Vagina (tissue), 2 donors: ENCODE measurements at regions not wholly inside any gene's neighbourhood (a gene's known extent, or its start where the extent isn't known, plus 50 kb on each side); places are given as distances from the start of the nearest gene placed in this dataset.

Experiments used
- DNase-seq, 2 donors: peaks; one replicate each; pipeline ENCODE4 v3.0.0-alpha.2; 2017; ENCODE audit errors: extremely low spot score in 2 of 2
- H3K27ac ChIP-seq: fragments of 200-600 bp; sonication (generic); one replicate; pipeline ENCODE4 v1.5.1; 2019
- H3K27me3 ChIP-seq: fragments of 200-600 bp; sonication (generic); one replicate; pipeline ENCODE4 v1.5.1; 2019
- H3K36me3 ChIP-seq, 2 donors: fragments of 200-600 bp; sonication (generic); one replicate each; pipeline ENCODE4 v1.5.1; 2017 to 2019
- H3K4me1 ChIP-seq: fragments of 200-600 bp; sonication (generic); one replicate; pipeline ENCODE4 v1.5.1; 2019
- H3K4me3 ChIP-seq, 2 donors: fragments of 200-600 bp; sonication (generic); 1 replicate in 1 of 2; 2 replicates in 1 of 2; pipeline ENCODE4 v1.5.1; 2016 to 2019
- H3K9me3 ChIP-seq: fragments of 200-600 bp; sonication (generic); one replicate; pipeline ENCODE4 v1.5.1; 2019
- CTCF ChIP-seq, 3 experiments: fragments of 450-650 bp in 2 of 3; fragments of 200-600 bp in 1 of 3; sonication (generic) in 1 of 3; IDR thresholded peaks; one replicate each; pipeline ENCODE4 v1.5.1; 2017 to 2019; ENCODE audit warnings: antibody characterized with exemption in 3 of 3, mild to moderate bottlenecking in 2 of 3, moderate library complexity in 2 of 3
- POLR2A ChIP-seq, 2 donors: fragments of 450-650 bp; IDR thresholded peaks; one replicate each; pipeline ENCODE4 v1.6.1; 2017; ENCODE audit warnings: antibody characterized with exemption in 2 of 2, mild to moderate bottlenecking in 2 of 2, moderate library complexity in 2 of 2
- POLR2AphosphoS5 ChIP-seq, 2 donors: sonication (generic); formaldehyde crosslinking; IDR thresholded peaks; one replicate each; pipeline ENCODE4 v1.9.0; 2017; ENCODE audit warnings: antibody characterized with exemption in 2 of 2, mild to moderate bottlenecking in 2 of 2, low read depth in 1 of 2; ENCODE audit not compliant: insufficient read depth in 1 of 2
- intact Hi-C: fragments of 100-400 bp; cut with DNase I; formaldehyde crosslinking; loops from one replicate; pipeline ENCODE4 v1.15.1; 2023

- peaks cover 17% of the 10 kb centered on the region for H3K4me1 ChIP-seq
- H3K9me3 ChIP-seq, result no peaks in the 10 kb centered on the region
- TF ChIP-seq POLR2AphosphoS5 (IDR thresholded peaks at IDR 0.05; ENCODE audit: insufficient read depth in 1 of 2, low read depth in 1 of 2) (no peak), POLR2A (IDR thresholded peaks at IDR 0.05) (no peak), CTCF (IDR thresholded peaks at IDR 0.05) (no peak)
- H3K27ac ChIP-seq, result no peak overlapping the region
- no peaks in the 10 kb centered on the region for H3K36me3 ChIP-seq
- H3K27me3 ChIP-seq, result no peaks in the 10 kb centered on the region
- no peak for DNase-seq
- intact Hi-C loops, result no loop called here
- no peak overlapping the region for H3K4me3 ChIP-seq
Observed at GRCh38 chr11:91854780-91855179, 369.8 kb upstream of the FAT3 start.

GRCh38 chr11:91854171-91854570, 370.4 kb upstream of the FAT3 start:
- no peak overlapping the region for H3K4me3 ChIP-seq
- H3K27me3 ChIP-seq, result no peaks in the 10 kb centered on the region
- no peaks in the 10 kb centered on the region for H3K9me3 ChIP-seq
- H3K36me3 ChIP-seq, result no peaks in the 10 kb centered on the region
- intact Hi-C loops, result no loop called here
- H3K4me1 ChIP-seq, result peaks cover 17% of the 10 kb centered on the region
- TF ChIP-seq CTCF (IDR thresholded peaks at IDR 0.05) (no peak), POLR2A (IDR thresholded peaks at IDR 0.05) (no peak), POLR2AphosphoS5 (IDR thresholded peaks at IDR 0.05; ENCODE audit: insufficient read depth in 1 of 2, low read depth in 1 of 2) (no peak)
- H3K27ac ChIP-seq, result no peak overlapping the region
- DNase-seq, result no peak

GRCh38 chr11:91851908-91852307, 372.7 kb upstream of the FAT3 start:
- no peaks in the 10 kb centered on the region for H3K36me3 ChIP-seq
- H3K27ac ChIP-seq, result no peak overlapping the region
- TF ChIP-seq POLR2A (IDR thresholded peaks at IDR 0.05), result no peak
- peaks cover 14% of the 10 kb centered on the region for H3K4me1 ChIP-seq
- no peak for DNase-seq
- H3K27me3 ChIP-seq, result no peaks in the 10 kb centered on the region
- intact Hi-C loops, result no loop called here
- no peak overlapping the region for H3K4me3 ChIP-seq
- no peaks in the 10 kb centered on the region for H3K9me3 ChIP-seq

- Histone ChIP-seq H3K4me1 (peaks cover 1% of the 10 kb centered on the region), H3K27ac (no peak overlapping the region), H3K36me3 (no peaks in the 10 kb centered on the region), H3K4me3 (no peak overlapping the region), H3K27me3 (no peaks in the 10 kb centered on the region), H3K9me3 (no peaks in the 10 kb centered on the region)
- intact Hi-C loops, result no loop called here
- TF ChIP-seq CTCF (IDR thresholded peaks at IDR 0.05) (no peak), POLR2AphosphoS5 (IDR thresholded peaks at IDR 0.05; ENCODE audit: insufficient read depth in 1 of 2, low read depth in 1 of 2) (no peak), POLR2A (IDR thresholded peaks at IDR 0.05) (no peak)
- DNase-seq, result no peak
Observed at GRCh38 chr11:91850533-91851275, 373.9 kb upstream of the FAT3 start.

GRCh38 chr11:91850021-91850420, 374.6 kb upstream of the FAT3 start:
- intact Hi-C loops, result no loop called here
- TF ChIP-seq POLR2A (IDR thresholded peaks at IDR 0.05), result no peak
- no peak for TF ChIP-seq CTCF (IDR thresholded peaks at IDR 0.05)
- TF ChIP-seq POLR2AphosphoS5 (IDR thresholded peaks at IDR 0.05; ENCODE audit: insufficient read depth in 1 of 2, low read depth in 1 of 2), result no peak
- Histone ChIP-seq H3K4me1 (no peaks in the 10 kb centered on the region), H3K4me3 (no peak overlapping the region), H3K27me3 (no peaks in the 10 kb centered on the region), H3K9me3 (no peaks in the 10 kb centered on the region), H3K36me3 (no peaks in the 10 kb centered on the region), H3K27ac (no peak overlapping the region)
- no peak for DNase-seq
